ENCODE measurements at regions not wholly inside any gene's neighbourhood (a gene's known extent, or its start where the extent isn't known, plus 50 kb on each side); places are given as distances from the start of the nearest gene placed in this dataset.
"Not testable (repeated sequence)": the region's sequence is repeated elsewhere in the genome, so short reads cannot be mapped to it uniquely, and the experiment has no call there.

DNA sequence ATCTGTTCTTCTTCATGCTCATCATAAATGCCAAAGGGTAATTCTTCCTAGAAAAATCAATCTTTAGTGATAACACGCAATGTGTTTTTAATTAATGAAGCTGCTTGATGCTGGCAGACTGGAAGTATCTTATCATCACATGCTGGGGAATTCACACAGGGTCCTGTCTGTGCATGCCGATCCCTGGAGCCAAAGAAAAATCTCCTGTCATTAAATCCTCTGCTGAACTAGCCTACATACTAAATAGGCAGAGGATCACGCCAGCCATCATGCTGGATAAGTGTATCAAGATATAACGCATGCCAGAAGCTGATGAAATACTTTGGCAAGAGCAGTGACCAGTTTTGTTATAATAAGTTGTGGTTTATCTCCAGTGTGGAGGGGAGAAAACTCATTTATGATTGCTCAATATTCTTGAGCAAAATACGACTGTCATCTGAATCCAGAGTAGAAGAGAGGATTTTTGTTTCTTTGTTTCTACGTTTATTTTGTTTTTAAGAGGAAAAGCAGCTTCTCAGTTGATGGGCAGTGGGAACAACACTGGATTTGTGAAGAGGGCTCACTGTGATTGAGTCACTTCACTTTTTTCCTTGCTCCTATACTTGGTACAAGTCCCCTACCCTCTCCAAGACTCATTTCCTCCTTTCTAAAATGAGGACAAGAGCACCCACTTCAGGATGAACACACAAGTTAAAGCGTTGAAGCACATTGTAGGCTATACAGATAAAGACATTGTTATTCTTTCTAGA is 649.1 kb downstream of the TNS3 start:
- no peak for DNase-seq

- DNase-seq, result no peak
Observed at GRCh38 chr7:46932306-46932675, 649.6 kb downstream of the TNS3 start.

DNA sequence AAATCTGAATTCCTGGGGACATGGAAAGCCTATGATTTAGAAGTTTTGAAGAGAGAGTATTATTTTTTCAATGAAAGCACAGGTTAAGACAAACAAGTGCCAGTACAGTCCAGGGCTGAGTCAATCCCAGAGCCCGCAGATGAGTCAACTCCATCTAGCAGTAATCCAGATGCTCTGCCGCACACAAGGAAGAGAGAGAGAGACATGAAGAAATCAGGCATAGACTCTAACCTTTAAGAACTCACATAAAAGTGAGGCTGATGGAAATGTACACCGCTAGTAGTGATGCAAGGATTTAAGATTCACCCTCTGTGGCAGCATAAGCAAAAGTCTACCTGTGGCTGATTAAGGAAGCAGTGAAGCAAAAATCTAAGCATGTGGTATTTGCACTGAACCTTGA is 651.5 kb downstream of the TNS3 start:
- no peak for DNase-seq

GRCh38 chr7:46929359-46929758 is 652.6 kb downstream of the TNS3 start:
- DNase-seq, result no peak

DNA sequence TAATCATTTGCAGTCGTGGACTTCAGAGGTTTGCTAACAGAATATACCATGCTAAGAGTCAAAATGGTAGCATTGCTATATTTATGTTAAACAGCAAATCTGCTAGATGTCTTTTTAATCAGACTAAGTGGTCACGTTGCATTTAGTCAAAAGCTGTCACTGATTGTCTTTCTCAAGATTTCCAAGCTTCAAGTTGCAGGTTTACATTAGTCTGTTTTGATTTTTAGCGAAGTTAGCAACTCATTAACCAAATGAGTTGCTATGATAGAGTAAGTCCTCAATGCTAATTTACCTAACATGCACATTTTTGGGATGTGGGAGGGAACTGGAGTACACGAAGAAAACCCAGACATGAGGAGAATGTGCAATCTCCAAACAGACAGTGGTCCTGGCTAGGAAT is 653.2 kb downstream of the TNS3 start:
- no peak for DNase-seq

DNA sequence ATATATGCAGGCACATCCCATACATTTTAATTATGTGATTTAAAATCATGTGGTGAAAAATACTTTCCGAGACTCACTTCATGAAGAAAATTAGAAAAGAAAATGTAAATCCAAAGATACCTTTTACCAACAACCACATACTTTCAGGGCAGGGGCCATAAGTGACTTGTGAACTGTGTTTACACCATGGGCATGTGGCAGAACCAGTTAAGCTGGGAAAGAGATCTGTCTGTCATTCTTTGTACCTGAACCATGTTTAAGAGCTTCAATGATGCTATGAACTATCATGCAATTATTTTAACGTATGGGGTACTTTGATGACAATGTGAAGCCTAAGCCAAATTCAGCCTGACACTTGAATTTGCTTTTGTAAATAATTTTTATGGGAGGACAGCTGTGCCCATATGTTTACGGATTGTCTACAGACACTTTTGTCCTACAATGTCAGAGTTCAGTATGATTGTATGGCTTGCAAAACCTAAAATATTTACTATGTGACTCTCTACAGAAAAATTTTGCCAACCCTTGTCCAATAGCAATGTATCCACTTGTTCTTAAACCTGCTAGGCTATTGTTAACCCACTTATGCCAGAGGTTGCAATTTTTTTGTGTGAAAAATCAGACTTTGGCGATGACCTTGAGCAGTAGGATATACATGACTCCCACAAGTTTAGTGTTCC is 654.6 kb downstream of the TNS3 start:
- no peak for DNase-seq

DNA sequence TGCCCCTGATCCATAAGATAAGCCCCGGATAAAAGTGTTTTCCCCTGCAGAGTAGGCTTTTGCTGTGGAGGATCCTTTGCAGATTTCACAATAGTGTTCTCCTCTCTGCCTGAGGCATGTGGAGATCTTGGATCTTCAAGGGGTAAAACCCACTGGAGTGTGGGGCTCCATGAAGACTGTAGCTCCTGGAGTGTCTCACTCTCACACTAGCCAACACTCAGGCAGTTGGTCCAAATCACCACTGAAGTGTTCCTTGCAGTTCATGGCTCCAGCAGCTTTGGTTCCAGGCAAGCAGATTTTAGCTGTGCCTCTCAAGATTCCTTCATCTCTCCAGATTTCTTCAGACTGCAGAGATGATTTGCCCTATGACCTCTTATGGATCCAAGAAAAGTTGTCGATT is 665.3 kb downstream of the TNS3 start:
- DNase-seq, result no peak

GRCh38 chr7:46912692-46913091 is 669.2 kb downstream of the TNS3 start:
- DNase-seq, result no peak

DNA sequence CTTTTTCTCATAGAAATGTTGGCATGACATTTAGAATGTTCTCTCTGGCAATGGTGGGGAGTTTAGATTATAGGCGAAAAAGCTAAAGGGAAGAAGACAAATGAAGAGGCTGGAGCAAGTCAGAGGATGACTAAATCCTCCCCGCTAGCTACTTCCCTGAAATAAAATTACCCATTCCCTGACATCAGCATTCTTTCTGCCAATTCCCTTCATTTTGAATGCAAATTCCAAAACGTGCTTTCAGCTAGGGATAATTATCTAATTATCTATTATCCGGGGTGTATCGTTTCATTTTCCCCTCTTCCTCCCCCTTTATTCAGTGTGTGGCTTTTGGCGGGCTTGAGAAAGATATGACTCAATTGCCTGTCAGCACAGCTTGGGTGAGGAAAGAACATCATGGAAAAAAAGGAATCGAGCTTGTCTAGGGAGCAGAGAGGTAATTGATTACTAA is 672.3 kb downstream of the TNS3 start:
- no peak for DNase-seq

GRCh38 chr7:46908770-46909169 is 673.1 kb downstream of the TNS3 start:
- no peak for DNase-seq

DNA sequence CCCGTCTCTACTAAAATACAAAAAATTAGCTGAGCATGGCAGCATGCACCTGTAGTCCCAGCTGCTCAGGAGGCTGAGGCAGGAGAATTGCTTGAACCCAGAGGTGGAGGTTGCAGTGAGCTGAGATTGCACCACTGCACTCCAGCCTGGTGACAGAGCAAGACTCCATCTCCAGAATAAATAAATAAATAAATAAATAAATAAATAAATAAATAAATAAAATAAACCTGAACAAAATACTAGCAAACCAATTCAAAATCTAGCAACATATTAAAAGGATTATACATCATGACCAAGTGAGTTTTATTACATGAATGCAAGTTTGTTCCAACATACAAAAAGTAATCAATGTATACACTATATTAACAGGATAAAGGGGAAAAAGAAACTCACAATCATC is 677.4 kb downstream of the TNS3 start:
- DNase-seq, result not testable (repeated sequence)

DNA sequence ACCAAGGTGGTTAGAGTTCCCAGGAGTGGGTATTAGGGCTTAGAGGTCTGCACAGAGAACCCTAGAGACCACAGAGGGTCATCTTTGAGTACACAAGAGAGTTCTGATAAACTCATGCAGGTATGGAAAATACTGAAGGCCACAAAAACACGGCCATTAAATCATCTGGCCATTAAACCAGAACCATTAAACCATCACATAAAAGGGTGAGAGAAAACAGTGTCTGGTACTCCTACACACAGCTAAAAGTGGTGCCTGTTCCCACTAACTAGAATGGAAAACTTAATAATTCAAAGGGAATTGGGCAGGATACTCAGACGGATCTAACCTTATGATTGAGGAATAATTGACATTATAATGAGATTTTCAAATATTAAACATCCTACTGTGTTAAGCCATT is 679.4 kb downstream of the TNS3 start:
- no peak for DNase-seq

- no peak for DNase-seq
Observed at GRCh38 chr7:46900312-46901263, 681.3 kb downstream of the TNS3 start.

GRCh38 chr7:46897381-46897780 is 684.5 kb downstream of the TNS3 start:
- no peak for DNase-seq

DNA sequence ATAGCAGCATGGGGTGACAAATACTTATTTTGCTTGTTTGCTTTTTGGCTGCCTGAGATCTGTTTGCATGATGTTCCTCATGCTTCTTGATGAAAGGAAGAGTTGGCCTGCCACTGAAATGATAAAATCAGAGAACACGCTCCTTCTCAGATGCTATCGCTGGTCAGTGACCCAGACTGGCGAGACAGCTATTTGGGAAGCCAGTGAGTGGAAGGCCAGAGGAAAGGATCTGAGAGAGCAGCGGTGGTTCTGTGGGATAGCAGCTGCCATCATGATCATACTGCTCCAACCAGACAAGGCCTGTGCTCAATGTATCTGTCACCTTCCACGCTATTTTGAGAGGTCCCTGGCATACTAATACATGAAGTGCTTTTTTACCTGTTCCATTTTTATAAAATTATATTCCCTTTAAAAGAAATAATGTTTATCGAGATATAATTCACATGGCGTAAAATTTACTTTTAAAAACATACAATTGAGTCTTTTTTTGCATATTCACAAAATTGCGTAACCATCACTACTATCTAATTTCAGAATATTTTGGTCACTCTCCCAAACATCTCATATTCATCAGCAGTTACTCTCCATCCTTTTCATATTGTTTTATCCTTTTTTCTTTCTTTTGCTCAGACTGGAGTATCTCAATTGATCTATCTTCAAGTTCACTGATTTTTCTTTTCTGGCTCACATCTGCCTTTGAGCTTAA is 695.1 kb downstream of the TNS3 start:
- DNase-seq, result no peak

DNA sequence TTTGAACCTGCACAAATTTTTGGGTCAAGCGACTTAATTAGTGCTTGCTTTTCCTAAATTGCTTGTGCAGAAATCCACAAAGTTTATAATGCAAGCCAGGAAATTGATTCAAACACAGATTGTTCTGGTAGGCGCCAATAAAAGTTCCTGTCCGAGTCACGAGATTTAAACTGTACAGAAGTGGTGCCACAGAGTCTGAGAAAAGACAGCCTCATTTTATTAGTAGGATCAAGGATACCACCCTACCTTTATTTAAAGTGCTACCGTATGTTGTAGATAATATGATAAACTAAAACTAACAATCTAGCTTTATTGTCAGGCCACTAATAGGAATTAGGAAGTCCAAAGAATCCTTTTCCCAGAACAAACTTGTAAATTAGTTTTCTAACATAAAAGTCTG is 696.7 kb downstream of the TNS3 start:
- DNase-seq, result no peak

DNA sequence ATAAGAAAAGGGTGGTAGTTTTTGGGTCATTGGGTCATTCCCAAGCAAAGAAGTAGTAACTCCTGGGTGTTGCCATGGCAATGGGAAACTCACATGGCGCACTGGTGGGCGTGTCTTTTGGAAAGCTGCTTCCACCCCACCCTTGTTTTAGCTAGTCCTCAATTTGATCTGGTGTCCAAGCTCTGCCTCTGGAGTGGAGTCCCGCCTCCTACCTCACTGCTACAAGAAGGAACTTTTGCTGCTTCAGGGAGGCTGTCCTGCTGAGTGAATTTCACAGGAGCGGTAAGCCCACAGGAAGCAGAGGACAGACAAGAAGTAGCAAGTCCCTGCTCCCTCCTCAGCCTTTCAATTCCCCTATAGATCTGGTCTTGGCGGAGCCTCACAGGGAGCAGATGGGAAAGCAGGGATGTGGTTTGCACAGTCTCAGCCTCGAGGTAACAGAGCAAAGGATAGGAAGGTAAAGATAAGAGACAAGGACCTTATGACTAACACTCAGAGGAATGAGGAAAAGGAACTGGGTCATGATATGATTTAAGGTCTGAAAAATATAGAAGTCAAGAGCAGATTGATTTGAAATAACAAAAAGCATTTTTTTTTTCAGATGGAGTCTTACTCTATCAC is 700.3 kb downstream of the TNS3 start:
- no peak for DNase-seq

DNA sequence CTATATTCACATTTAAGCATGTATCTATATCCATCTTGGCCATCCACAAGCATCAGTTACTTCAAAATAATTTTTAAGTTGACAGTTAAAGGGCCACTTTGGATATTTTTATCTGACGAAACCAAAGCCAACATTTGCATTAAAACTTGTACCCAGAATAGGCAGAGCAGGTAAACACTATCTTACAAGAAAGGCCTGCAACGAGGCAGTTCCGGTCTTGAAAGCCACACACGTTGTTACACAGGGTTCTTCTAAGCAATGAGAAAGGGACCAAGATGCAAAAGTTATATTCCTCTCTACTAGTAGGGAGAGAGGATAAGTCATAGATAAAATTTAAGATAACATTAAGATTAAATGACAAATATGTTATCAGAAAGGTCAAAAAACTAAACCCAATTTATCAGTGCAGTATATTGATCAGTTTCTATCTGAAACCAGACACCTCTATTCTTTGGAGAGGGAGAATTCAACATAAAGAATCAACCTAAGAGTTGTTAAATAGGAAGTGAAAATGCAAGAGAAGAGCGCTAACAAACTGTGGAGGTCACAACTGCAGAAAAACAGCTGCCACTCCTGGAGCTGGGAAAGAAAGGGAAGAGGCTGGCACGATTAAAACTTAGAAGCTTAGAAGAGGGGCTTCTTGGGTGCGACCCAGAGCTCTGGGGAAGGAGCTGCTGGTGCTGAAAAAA is 701.3 kb downstream of the TNS3 start:
- DNase-seq, result no peak

GRCh38 chr7:46879783-46880182 is 702.1 kb downstream of the TNS3 start:
- DNase-seq, result no peak

DNA sequence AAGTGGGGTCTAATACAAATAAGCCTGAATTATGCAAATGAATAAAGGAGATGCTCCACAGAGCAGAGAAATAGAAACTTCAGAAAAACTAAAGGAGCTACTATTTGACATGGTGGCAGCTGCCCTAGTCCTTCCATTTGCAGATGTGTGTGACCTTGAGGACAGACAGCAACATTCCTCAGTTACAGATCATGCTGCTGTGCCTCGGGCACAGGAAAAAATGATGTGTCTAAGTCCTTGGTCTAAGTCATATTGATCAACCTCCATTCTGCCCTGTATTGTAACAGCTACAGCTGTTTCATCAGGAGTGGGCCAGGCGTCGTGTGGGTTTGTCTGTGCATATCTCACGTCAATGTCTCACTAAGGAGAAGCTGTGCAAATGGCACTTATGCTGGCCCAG is 710.4 kb downstream of the TNS3 start:
- no peak for DNase-seq

DNA sequence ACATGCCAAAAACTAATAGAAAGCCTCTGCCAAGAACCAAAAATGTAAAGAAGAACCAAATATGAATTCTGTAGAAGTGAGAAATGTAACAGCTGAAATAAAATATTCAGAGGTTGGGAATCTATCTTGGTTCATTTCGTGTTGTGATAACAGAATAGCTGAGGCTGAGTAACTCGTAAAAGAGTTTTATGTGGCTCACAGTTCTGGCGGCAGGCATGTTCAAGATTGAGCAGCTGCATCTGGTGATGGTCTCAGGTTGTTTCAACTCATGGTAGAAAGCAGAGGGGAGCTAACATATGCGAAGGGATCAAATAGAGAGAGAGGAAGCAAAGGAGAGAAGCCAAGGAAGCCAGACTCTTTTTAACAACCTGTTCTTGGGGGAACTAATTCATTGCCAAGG is 717.2 kb downstream of the TNS3 start:
- DNase-seq, result no peak

Measured in suppressor macrophage (primary cell).